Esophagus muscularis mucosa (tissue), 4 donors: ENCODE measurements at regions not wholly inside any gene's neighbourhood (a gene's known extent, or its start where the extent isn't known, plus 50 kb on each side); places are given as distances from the start of the nearest gene placed in this dataset.

Experiments
- DNase-seq: peaks from one replicate; pipeline ENCODE4 v3.0.0-alpha.2; 2017; ENCODE audit errors: extremely low spot score
- H3K27ac ChIP-seq, 4 donors: fragments of 200-600 bp; sonication (generic); replicated peaks in 1 of 4; 1 replicate in 3 of 4; 2 replicates in 1 of 4; pipeline ENCODE4 v1.5.1; 2016 to 2019; ENCODE audit warnings: mild to moderate bottlenecking in 1 of 4
- H3K27me3 ChIP-seq, 4 donors: fragments of 200-600 bp; sonication (generic); one replicate each; pipeline versions ENCODE4 v1.5.1 to v1.6.0; 2016 to 2019
- H3K36me3 ChIP-seq, 4 donors: fragments of 200-600 bp; sonication (generic); one replicate each; pipeline ENCODE4 v1.5.1; 2016 to 2019
- H3K4me1 ChIP-seq, 4 donors: fragments of 200-600 bp; sonication (generic); one replicate each; pipeline ENCODE4 v1.5.1; 2016 to 2019
- H3K4me3 ChIP-seq, 4 donors: fragments of 200-600 bp; sonication (generic); 1 replicate in 2 of 4; 2 replicates in 2 of 4; pipeline ENCODE4 v1.5.1; 2016 to 2019; ENCODE audit warnings: mild to moderate bottlenecking in 4 of 4, moderate library complexity in 1 of 4
- H3K9me3 ChIP-seq, 4 donors: fragments of 200-600 bp; sonication (generic); 1 replicate in 3 of 4; 2 replicates in 1 of 4; pipeline ENCODE4 v1.5.1; 2016 to 2019
- CTCF ChIP-seq, 3 experiments: fragments of 200-600 bp in 2 of 3; fragments of 450-650 bp in 1 of 3; sonication (generic) in 2 of 3; IDR thresholded peaks; one replicate each; pipeline ENCODE4 v1.5.1; 2017 to 2019; ENCODE audit warnings: antibody characterized with exemption in 3 of 3, mild to moderate bottlenecking in 2 of 3, moderate library complexity in 1 of 3
- EP300 ChIP-seq: sonication (generic); formaldehyde crosslinking; IDR thresholded peaks from one replicate; pipeline ENCODE4 v1.6.1; 2017; ENCODE audit warnings: antibody characterized with exemption
- POLR2A ChIP-seq: fragments of 450-650 bp; IDR thresholded peaks from one replicate; pipeline ENCODE4 v1.6.1; 2017; ENCODE audit warnings: antibody characterized with exemption, moderate library complexity, mild to moderate bottlenecking, low read depth
- POLR2AphosphoS5 ChIP-seq, 2 donors: sonication (generic); formaldehyde crosslinking; IDR thresholded peaks; one replicate each; pipeline ENCODE4 v1.6.1; 2017; ENCODE audit warnings: antibody characterized with exemption in 2 of 2
- WGBS: methylation state at CpG from one replicate; pipeline ENCODE4 v1.1.5; 2018; 5-methylcytosine and 5-hydroxymethylcytosine counted together
- intact Hi-C: fragments of 100-400 bp; cut with DNase I; formaldehyde crosslinking; loops from one replicate; pipeline ENCODE4 v1.15.1; 2023

- H3K36me3 ChIP-seq = no peaks in the 10 kb centered on the region
- H3K27ac ChIP-seq = no peak overlapping the region
- intact Hi-C loops = no loop called here
- peak; percentile 72 for DNase-seq
- no peaks in the 10 kb centered on the region for H3K9me3 ChIP-seq
- peaks cover 0 to 16% (median 9%) of the 10 kb centered on the region in 4 donors for H3K4me1 ChIP-seq
- 88% methylated on average over 7 of the region's 7 CpGs for WGBS
- H3K4me3 ChIP-seq = no peak overlapping the region
- H3K27me3 ChIP-seq = no peaks in the 10 kb centered on the region
- TF ChIP-seq POLR2AphosphoS5 (IDR thresholded peaks at IDR 0.05) = no peak
- no peak for TF ChIP-seq CTCF (IDR thresholded peaks at IDR 0.05)
- no peak for TF ChIP-seq EP300
- no peak for TF ChIP-seq POLR2A
These were observed 368.5 kb downstream of the MAFB start for GRCh38 chr20:40320517-40321011.

- no peak for TF ChIP-seq POLR2AphosphoS5 (IDR thresholded peaks at IDR 0.05)
- no peak for TF ChIP-seq POLR2A
- TF ChIP-seq CTCF (IDR thresholded peaks at IDR 0.05) = no peak
- TF ChIP-seq EP300 = no peak
- Histone ChIP-seq H3K4me3 (no peak overlapping the region), H3K27ac (no peak overlapping the region), H3K4me1 (peaks cover 0 to 16% (median 9%) of the 10 kb centered on the region in 4 donors), H3K9me3 (no peaks in the 10 kb centered on the region), H3K36me3 (no peaks in the 10 kb centered on the region), H3K27me3 (no peaks in the 10 kb centered on the region)
- peak; percentile 74 for DNase-seq
- WGBS = 68% methylated on average over 14 of the region's 15 CpGs
- intact Hi-C loops = no loop called here
These were observed 369.1 kb downstream of the MAFB start for GRCh38 chr20:40319741-40320516.

- peak; percentile 12 for DNase-seq
- Histone ChIP-seq H3K27me3 (no peaks in the 10 kb centered on the region), H3K9me3 (no peaks in the 10 kb centered on the region), H3K4me3 (no peak overlapping the region), H3K36me3 (no peaks in the 10 kb centered on the region), H3K27ac (no peak overlapping the region), H3K4me1 (peaks cover 0 to 16% (median 9%) of the 10 kb centered on the region in 4 donors)
- TF ChIP-seq EP300 = no peak
- no peak for TF ChIP-seq CTCF (IDR thresholded peaks at IDR 0.05)
- TF ChIP-seq POLR2A = no peak
- no peak for TF ChIP-seq POLR2AphosphoS5 (IDR thresholded peaks at IDR 0.05)
- WGBS = 90% methylated on average over 3 of the region's 3 CpGs
- intact Hi-C loops = no loop called here
These were observed 370.0 kb downstream of the MAFB start for GRCh38 chr20:40319056-40319455.

- Histone ChIP-seq H3K36me3 (no peaks in the 10 kb centered on the region), H3K27ac (no peak overlapping the region), H3K4me1 (peaks cover 0 to 7% (median 5%) of the 10 kb centered on the region in 4 donors), H3K4me3 (no peak overlapping the region), H3K9me3 (no peaks in the 10 kb centered on the region), H3K27me3 (no peaks in the 10 kb centered on the region)
- WGBS = 57% methylated on average over 5 of the region's 5 CpGs
- TF ChIP-seq POLR2AphosphoS5 (IDR thresholded peaks at IDR 0.05) (no peak), CTCF (IDR thresholded peaks at IDR 0.05) (no peak), POLR2A (no peak), EP300 (no peak)
- intact Hi-C loops = no loop called here
- peak; percentile 79 for DNase-seq
These were observed 371.8 kb downstream of the MAFB start for GRCh38 chr20:40317156-40317790.
